HG02623 (cell line): ENCODE measurements at regions not wholly inside any gene's neighbourhood (a gene's known extent, or its start where the extent isn't known, plus 50 kb on each side); places are given as distances from the start of the nearest gene placed in this dataset.

Experiments
- ATAC-seq: cut with Tn5 transposase; IDR thresholded peaks from one replicate; pipeline ENCODE4 v1.9.1; 2021; ENCODE audit warnings: moderate library complexity; ENCODE audit not compliant: unreplicated experiment

GRCh38 chr3:144362126-144362525, 390.5 kb downstream of the DIPK2A start:
- no peak for ATAC-seq

DNA sequence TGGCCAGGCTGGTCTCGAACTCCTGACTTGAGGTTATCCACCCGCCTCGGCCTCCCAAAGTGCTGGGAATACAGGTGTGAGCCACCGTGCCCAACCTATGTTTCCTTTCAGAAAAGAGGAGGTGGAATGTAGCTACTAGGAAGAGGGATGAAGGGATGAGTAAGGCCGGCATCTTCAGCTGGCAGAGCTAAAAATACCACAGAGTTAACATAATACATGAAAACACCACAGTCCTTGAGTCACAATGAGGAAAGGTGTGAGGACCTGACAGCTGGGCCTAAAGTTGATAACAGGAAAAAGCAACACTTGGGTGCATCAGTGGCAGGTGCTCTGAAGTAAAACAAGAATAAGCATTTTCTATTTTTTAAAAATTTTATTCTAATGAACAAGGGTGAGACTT, 392.2 kb downstream of the DIPK2A start:
- ATAC-seq, result no peak

- no peak for ATAC-seq
Observed at GRCh38 chr3:144364737-144365136, 393.1 kb downstream of the DIPK2A start.

DNA sequence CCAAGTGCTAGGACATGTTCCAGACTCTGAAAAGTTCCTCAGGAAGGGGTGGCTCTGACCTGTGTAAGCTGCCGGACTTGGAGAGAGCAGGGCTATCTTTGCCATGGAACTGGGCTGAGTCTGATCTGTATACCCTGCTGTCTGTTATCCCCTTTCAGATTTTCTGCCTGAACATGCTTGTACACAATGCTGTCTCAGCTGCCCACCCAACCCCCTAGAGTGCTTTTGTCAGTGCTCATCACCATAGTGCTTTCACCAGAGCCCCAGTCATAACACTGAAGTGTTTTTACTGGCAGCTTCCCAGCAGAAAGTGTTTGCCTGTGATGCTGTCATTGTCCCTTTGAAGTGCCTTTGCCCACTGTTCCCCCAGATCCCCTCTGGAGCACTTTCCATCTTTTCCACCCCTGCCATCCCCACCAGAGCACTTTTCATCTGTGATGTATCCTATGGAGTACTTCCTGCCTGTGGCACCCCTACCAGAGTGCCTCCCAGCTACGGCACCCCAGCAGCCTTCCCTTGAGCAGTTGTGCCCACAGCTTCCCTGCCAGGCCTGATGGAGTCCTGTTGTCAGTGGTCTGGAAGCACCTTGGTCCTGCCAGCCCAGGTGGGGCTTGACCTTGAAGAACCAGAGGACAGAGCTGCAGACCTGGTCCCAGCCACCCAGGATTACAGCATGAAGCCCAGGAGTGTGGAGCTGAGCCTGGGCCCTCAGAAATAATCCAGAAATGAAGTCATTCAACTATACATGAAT, 397.7 kb downstream of the DIPK2A start:
- no peak for ATAC-seq

DNA sequence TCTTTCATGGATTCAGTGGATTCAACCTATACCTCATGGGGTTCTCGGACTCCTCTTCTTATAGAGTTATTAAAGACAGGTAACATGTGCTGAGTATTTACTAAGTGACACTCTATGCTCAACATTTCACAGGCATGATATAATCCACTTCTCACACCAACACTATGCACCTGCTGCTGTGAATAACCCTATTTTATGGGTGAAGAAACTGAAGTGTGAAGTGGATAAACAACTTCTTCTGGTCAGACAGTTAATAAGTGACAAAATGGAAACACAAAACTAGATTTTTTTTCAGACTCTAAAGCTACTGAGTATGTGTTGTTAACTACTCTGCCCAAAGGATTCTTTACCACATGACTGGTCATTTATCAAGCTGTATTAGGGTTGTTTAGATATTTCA, 403.5 kb downstream of the DIPK2A start:
- ATAC-seq, result no peak

DNA sequence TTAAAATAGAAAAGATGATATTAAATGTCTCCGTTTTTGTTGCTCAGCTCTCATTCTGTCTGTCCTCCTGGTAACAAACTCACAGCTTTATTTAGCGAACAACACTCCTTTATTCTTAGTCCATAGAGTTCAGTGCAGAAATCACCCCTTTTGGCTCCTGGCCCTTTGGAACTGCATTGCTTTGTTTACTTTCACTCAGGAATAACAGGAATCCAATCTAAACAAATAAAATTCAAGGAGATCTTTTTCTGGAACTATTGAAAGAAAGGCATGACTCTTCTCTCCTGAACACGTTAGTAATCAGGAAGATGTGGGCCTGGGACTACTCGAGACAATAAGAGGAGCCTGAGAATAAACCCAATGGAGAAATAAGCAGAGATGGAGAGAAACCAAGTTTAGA, 409.2 kb downstream of the DIPK2A start:
- ATAC-seq, result no peak

DNA sequence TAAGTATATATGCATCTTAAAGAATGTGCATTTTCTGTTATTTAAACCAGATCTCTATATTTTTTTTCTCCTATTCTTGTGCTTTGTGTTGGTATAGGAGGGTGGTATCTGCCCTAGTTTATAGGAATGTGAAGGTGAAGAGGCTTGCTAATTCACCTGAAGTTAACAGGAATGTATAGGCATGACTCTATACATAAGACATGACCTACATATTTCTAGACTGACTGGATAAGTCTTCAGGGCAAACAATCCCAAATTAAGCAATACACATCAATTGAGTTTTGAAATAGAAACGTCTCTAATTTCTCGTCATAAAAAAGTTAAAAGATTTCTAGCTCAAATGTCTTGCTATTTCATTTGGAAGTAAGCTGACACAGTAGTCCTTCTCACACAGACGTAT, 410.0 kb downstream of the DIPK2A start:
- no peak for ATAC-seq

GRCh38 chr3:144384241-144384979, 412.8 kb downstream of the DIPK2A start:
- no peak for ATAC-seq

DNA sequence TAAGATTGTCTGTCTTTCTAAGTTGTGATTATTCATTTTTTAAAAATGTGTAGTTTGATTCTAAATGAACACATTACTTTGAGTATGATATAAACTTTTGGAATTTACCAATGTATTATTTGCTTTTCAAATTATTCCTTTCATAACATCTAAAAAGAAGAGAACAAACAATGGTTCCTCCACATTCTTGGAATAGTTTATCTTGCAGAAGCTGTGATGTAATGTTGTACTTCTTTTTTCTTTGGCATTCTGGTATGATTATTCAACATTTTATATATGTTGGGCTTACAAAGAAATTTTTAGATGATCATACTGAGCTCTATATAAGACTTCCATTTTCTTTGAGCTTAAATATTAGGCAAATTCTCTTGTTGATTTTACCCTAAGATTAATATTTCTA, 419.2 kb downstream of the DIPK2A start:
- ATAC-seq, result no peak

DNA sequence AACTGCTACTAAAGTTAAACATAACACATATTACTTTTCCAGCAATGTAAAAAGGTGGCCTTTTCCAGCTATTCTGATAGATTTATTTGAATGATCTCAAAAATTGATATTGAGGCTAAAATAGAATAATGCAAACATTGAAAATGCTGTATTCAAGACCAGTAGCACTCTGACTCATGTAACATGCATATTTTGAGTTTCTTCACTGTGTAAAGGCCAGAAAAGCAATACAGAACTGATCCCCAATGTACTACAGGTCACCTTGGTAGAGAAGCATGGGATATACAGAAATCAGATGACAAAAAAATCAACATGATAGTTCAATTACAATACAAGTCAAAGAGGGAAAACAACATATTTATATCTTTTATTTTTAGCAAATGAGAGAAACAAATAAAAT, 419.6 kb downstream of the DIPK2A start:
- ATAC-seq, result no peak

- ATAC-seq, result no peak
Observed at GRCh38 chr3:144394032-144394431, 422.4 kb downstream of the DIPK2A start.

- ATAC-seq, result no peak
Observed at GRCh38 chr3:144402430-144402829, 430.8 kb downstream of the DIPK2A start.

DNA sequence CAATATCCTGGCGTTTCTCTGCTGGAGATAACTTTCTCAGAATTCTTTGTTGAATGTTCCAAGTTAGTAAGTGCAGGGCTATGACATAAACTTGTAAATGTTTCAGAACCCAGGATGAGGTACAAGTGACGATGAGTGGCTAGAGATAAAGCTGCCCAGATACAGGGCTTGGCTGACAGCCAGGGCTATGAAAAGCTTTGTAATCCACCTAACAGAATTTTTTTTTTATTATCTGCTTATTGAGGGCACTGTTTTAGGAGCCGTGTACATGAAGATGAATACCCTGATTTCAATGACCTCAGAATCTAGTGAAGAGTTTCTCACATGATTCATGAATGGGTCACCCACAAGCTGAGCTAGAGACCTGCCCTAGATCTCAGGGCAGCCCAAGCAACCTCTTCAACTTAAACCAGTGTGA, 431.4 kb downstream of the DIPK2A start:
- ATAC-seq, result no peak

DNA sequence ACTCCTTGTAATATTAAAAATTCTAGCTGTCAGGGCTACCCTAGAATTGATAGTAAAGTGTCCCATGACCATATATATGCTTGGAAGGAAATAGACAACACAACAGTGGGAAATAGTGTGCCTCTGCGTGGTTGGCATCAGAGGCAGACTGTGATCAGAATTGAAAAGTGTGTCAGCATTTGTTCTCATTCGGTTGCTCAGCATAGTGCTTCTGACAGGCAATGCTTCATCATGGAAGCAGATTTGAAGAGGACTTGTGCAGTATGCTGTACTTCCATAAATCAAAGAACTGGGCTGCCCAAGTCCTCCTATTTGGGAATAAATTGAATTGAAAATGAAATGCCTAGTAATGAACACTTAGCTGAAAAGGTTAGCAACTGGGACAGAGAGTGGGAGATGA, 435.7 kb downstream of the DIPK2A start:
- no peak for ATAC-seq

GRCh38 chr3:144409319-144409718, 437.7 kb downstream of the DIPK2A start:
- no peak for ATAC-seq

- ATAC-seq, result no peak
Observed at GRCh38 chr3:144413068-144413467, 441.4 kb downstream of the DIPK2A start.

- no peak for ATAC-seq
Observed at GRCh38 chr3:144415492-144415891, 443.9 kb downstream of the DIPK2A start.

GRCh38 chr3:144424606-144425005, 453.0 kb downstream of the DIPK2A start:
- ATAC-seq, result no peak

DNA sequence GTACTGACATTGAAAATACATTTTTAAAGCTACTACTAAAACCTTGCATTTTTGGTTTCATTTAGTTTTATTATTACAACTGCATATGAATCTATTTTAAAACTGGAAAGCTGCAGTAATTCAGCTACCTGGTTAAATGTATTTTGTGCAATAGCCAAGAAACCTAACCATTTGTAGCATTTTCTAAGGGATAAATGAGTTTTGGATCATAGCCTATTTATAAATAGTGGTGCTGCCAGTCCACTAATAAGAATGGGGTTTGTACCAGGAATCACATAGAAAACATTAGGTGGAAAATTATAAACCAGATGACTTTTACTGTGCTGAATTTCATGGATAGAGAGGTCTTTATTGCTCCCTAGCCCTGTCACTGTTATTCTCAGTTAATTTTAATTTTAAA, 454.7 kb downstream of the DIPK2A start:
- ATAC-seq, result no peak

DNA sequence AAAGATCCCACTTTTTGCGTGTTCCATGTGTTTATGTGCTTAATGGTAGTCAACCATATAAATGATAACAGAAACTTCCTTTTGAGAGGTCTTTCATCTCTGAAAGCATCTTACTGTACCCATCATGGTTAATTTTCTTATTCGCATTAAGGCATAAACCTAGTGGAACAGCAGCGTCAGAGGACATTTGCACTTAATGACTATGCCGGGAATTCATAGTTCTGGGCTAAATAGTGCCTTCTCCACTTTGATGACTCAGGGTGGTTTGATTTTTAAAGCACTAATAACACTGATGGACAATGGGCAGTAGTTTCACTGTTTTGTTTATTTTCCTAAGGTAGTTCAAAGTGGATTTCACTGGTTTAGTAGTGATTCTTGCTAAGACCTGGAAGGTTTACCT, 455.3 kb downstream of the DIPK2A start:
- no peak for ATAC-seq

DNA sequence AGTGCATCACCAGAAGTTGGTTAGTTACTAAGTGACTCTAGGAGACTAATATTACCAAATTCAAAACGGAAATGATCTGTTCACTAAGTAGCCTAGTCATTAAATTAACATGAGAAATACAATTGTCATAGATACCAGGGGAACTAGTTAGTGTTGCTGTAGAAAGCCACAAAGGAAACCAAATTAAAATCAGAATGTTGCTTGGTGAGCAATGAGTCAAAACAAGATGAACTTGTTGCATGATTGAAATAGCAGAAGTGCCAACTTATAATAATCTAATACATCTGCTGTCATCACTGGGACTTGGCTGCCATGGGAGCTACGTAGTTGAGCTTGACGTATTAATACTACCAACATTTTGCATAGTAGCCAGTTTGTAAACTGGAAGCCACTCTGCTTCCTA, 458.1 kb downstream of the DIPK2A start:
- peak; percentile 58 for ATAC-seq

DNA sequence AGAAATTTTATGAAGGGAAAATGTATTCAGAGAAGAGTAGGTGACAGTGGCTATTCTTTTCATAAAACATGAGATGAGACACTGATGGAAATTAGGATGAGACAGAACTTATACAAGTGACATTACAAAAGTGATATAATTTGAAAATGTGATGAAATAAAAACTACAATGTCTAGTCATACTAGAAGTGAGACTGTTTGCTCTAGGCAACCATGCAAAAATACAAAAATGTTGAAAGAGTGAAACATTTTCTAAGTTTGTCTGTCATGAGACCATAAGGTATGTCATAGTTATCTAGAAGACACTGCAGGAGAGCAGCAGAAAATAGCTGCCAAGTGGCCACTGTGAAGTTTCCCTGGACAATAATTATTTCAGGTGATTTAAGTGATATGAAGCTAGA, 459.5 kb downstream of the DIPK2A start:
- ATAC-seq, result peak; percentile 43

DNA sequence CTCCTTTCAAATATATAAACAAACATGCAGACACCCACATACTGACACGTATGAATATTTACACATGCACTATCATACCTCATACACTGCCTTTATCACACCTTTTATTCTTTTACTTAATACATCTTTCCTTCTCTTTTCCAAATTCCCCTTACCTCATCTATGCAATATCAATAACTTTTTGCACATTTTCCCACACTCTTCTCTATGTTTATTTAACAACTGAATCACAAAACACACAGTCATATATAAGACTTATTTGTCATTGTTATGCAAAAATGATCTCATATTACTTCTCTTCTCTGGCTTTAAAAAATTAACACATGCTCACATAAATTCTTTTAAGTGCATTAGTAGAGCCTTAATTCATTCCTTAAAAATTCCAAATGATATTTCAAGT, 461.4 kb downstream of the DIPK2A start:
- no peak for ATAC-seq
